Neural crest cell (in vitro differentiated cells): ENCODE measurements at regions not wholly inside any gene's neighbourhood (a gene's known extent, or its start where the extent isn't known, plus 50 kb on each side); places are given as distances from the start of the nearest gene placed in this dataset.

ENCODE experiments used
- DNase-seq: peaks from one replicate; pipeline ENCODE4 v3.0.0; 2021; ENCODE audit warnings: low read depth, mixed read lengths, low spot score
- H3K27ac Mint-ChIP-seq: one replicate; pipeline ENCODE4 v1.8.0; 2021; ENCODE audit warnings: mild to moderate bottlenecking, mixed read lengths; ENCODE audit not compliant: unreplicated experiment
- H3K27me3 Mint-ChIP-seq: 2 replicates; pipeline ENCODE4 v1.8.0; 2021; ENCODE audit warnings: low read depth, mild to moderate bottlenecking, mixed read lengths
- H3K36me3 Mint-ChIP-seq: 2 replicates; pipeline ENCODE4 v1.8.0; 2021; ENCODE audit warnings: low read depth, mild to moderate bottlenecking, mixed read lengths
- H3K4me1 Mint-ChIP-seq: 2 replicates; pipeline ENCODE4 v1.8.0; 2021; ENCODE audit warnings: mixed read lengths
- H3K4me3 Mint-ChIP-seq: one replicate; pipeline ENCODE4 v1.8.0; 2021; ENCODE audit warnings: mild to moderate bottlenecking, mixed read lengths
- H3K9me3 Mint-ChIP-seq: 2 replicates; pipeline ENCODE4 v1.8.0; 2021; ENCODE audit warnings: mixed read lengths
- TF ChIP-seq, protein P1 (sequence below): fragments of 200-600 bp; sonication (generic); conservative IDR thresholded peaks from 2 replicates; pipeline ENCODE4 v1.5.0; 2021; ENCODE audit warnings: antibody characterized with exemption, mild to moderate bottlenecking

DNA sequence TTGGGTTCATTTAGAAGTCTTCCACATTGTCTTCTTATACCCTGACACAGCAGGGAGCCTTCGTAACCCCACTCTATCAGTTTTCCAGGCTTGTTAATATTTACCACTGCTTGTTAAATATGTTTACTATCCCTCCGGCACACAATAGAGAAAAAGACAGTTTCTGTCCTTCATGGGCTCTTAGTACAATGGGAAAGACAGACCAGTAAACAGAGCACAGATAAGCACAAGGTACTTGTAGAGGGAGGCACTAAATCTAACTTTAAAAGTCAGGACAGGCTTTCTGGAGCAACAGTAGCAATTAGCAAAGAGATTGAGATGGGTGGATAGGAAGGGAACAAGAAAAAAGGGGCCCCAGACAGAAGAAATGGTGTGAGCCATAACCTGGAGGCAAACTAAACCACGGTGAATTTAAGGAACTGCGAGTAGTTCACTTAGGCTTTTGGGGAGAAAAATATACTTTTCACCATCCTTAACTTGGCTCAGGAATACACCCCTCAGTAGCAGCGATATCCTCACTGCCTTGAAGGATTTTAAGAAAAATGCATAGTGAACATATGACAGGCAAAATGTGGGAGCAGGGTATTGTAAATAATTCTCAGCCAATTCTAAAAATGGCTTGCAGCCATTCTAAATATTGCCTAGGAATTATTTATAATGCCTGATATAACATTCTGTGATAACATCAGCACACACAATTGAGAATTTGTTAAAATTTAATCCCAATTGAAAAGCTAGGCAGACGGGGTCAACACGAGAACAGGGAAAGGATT is 383.7 kb downstream of the CDH2 start:
- DNase-seq, result no peak
- no peaks in the 10 kb centered on the region for H3K36me3 Mint-ChIP-seq
- TF ChIP-seq, protein P1, sequence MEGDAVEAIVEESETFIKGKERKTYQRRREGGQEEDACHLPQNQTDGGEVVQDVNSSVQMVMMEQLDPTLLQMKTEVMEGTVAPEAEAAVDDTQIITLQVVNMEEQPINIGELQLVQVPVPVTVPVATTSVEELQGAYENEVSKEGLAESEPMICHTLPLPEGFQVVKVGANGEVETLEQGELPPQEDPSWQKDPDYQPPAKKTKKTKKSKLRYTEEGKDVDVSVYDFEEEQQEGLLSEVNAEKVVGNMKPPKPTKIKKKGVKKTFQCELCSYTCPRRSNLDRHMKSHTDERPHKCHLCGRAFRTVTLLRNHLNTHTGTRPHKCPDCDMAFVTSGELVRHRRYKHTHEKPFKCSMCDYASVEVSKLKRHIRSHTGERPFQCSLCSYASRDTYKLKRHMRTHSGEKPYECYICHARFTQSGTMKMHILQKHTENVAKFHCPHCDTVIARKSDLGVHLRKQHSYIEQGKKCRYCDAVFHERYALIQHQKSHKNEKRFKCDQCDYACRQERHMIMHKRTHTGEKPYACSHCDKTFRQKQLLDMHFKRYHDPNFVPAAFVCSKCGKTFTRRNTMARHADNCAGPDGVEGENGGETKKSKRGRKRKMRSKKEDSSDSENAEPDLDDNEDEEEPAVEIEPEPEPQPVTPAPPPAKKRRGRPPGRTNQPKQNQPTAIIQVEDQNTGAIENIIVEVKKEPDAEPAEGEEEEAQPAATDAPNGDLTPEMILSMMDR, result no peak
- H3K27ac Mint-ChIP-seq, result no peak overlapping the region
- no peak overlapping the region for H3K4me3 Mint-ChIP-seq
- H3K9me3 Mint-ChIP-seq, result no peaks in the 10 kb centered on the region
- H3K27me3 Mint-ChIP-seq, result no peaks in the 10 kb centered on the region
- H3K4me1 Mint-ChIP-seq, result no peaks in the 10 kb centered on the region

DNA sequence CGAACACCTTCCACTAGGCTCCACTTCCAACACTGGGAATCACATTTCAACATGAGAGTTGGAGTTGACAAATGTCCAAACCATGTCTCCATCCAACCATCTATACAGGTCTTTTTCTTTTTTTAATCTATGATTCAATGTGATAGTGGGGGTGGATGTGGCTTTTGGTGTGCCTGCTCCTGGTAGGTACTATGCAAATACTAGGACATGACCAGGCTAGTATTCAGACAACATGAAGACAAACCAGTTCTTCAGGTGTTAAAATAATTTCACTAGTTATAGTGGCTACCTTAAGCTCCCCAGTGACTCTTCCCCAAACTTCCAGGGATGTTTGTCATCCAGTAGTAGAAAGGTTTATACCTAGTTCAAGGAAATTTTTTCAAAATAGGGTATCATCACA is 387.5 kb downstream of the CDH2 start:
- Mint-ChIP-seq H3K36me3 (no peaks in the 10 kb centered on the region), H3K4me3 (no peak overlapping the region), H3K27ac (no peak overlapping the region), H3K27me3 (no peaks in the 10 kb centered on the region), H3K4me1 (peaks cover 30% of the 10 kb centered on the region), H3K9me3 (peaks cover 4% of the 10 kb centered on the region)
- no peak for DNase-seq
- TF ChIP-seq, protein P1, result no peak

DNA sequence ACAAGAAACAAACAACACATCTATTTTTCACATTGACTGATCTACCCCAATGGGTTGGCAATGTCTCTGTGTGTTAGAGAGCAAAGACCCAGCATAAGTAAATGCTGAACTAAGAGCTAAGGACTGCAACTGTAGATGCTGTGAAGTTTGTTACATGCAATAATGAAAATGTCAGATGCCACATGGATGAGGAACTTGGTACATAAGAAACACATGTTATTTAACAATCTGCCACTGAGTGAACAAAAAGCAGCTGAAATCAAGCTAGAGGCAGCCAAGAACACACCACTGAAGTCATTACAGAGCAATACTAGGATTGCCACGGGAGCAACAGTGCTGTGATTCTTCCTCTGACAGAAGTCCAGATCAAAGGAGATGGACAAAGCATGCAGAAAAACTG is 389.4 kb downstream of the CDH2 start:
- Mint-ChIP-seq H3K27me3 (no peaks in the 10 kb centered on the region), H3K27ac (no peak overlapping the region), H3K36me3 (no peaks in the 10 kb centered on the region), H3K4me3 (no peak overlapping the region), H3K9me3 (peaks cover 4% of the 10 kb centered on the region), H3K4me1 (peaks cover 35% of the 10 kb centered on the region)
- TF ChIP-seq, protein P1, result no peak
- DNase-seq, result no peak

DNA sequence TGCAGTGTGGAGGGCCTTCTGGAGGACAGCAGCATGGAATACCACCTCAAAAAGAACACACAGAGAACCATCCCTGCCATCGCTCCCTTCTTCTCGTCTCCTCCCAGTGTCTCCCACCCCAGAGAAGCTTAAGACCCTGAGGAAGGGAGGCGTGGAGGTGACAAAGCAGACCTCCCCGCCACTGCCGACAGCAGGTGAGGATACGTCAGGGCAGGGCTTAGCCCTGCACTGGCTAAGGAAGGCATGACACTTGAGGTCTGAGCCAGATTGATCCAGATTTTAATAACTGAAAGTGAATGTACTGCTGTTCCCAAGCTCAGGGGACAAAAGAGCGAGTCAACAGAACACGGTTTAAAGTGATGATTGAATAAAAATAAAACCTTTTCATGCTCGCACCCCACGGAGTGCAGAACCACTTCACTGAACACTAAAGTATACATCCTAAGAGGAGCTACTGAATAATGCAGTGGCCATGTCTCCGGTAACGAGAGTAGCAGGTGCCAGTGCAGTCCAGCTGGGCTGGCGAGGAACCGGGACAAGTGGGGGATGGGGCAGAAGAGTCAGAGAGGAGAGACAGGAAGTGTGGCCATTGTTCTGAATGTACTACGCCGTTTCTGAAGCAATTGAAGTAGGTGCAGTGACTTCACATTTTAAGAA is 391.0 kb downstream of the CDH2 start:
- DNase-seq, result no peak
- Mint-ChIP-seq H3K9me3 (peaks cover 6% of the 10 kb centered on the region), H3K4me3 (peak overlapping the region; percentile 12), H3K27ac (peak overlapping the region; percentile 89), H3K36me3 (no peaks in the 10 kb centered on the region), H3K4me1 (peaks cover 35% of the 10 kb centered on the region), H3K27me3 (no peaks in the 10 kb centered on the region)
- TF ChIP-seq, protein P1, result no peak

DNA sequence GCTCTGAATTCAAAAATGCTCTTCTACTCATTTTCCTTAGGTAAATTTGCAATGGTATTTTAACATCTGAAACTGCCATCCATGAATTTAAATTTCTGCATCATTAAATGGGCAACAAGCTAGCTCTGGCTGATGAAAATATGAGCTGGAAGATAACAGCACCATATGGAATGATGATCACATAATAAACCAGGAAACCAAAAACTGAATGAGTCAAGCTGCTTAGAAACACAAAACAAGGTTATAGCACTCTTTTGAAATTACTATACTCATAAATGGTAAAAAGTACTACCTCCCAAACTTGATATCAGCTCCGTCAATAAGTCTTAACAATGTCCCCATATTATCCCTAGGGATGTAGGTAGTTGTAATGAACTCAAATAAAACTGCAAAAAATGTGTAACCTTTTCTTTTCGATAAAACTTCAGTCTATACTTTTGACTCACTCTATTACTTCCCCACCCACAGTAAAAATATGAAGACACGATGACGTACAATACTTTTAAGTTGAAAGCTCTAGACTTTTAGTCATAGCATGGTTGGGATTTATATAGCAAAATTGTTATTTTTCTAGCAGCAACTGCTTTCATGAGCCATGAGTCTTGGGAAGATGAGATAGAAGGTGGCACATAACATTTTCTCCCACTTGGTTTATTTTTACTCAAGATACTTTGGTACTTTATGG is 396.7 kb downstream of the CDH2 start:
- Mint-ChIP-seq H3K27me3 (no peaks in the 10 kb centered on the region), H3K4me1 (peaks cover 16% of the 10 kb centered on the region), H3K27ac (no peak overlapping the region), H3K36me3 (no peaks in the 10 kb centered on the region), H3K4me3 (no peak overlapping the region), H3K9me3 (peaks cover 7% of the 10 kb centered on the region)
- no peak for DNase-seq
- TF ChIP-seq, protein P1, result no peak
